GM13976 (cell line): ENCODE measurements at regions not wholly inside any gene's neighbourhood (a gene's known extent, or its start where the extent isn't known, plus 50 kb on each side); places are given as distances from the start of the nearest gene placed in this dataset.

Experiments used
- DNase-seq: peaks from one replicate; pipeline ENCODE4 v3.0.0; 2012; ENCODE audit warnings: low spot score
- in situ Hi-C: fragments of 300-500 bp; cut with MboI; formaldehyde crosslinking; loops from one replicate; pipeline ENCODE4 v1.12.0; 2022; ENCODE audit warnings: low sequenced_read_pairs, mixed read lengths, inconsistent platforms; ENCODE audit not compliant: unreplicated experiment
- TF ChIP-seq, protein P1 (sequence below): IDR thresholded peaks from 2 replicates; pipeline ENCODE4 v1.5.1; 2012; ENCODE audit warnings: borderline replicate concordance, mild to moderate bottlenecking; ENCODE audit not compliant: insufficient read depth; ENCODE audit errors: extremely low read depth, missing control alignments, control extremely low read depth

- DNase-seq, result no peak
- in situ Hi-C loops, result no loop called here
- TF ChIP-seq, protein P1, sequence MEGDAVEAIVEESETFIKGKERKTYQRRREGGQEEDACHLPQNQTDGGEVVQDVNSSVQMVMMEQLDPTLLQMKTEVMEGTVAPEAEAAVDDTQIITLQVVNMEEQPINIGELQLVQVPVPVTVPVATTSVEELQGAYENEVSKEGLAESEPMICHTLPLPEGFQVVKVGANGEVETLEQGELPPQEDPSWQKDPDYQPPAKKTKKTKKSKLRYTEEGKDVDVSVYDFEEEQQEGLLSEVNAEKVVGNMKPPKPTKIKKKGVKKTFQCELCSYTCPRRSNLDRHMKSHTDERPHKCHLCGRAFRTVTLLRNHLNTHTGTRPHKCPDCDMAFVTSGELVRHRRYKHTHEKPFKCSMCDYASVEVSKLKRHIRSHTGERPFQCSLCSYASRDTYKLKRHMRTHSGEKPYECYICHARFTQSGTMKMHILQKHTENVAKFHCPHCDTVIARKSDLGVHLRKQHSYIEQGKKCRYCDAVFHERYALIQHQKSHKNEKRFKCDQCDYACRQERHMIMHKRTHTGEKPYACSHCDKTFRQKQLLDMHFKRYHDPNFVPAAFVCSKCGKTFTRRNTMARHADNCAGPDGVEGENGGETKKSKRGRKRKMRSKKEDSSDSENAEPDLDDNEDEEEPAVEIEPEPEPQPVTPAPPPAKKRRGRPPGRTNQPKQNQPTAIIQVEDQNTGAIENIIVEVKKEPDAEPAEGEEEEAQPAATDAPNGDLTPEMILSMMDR, result no peak
Measured at GRCh38 chr14:22341049-22341448, 248.0 kb downstream of the DAD1 start.

DNA sequence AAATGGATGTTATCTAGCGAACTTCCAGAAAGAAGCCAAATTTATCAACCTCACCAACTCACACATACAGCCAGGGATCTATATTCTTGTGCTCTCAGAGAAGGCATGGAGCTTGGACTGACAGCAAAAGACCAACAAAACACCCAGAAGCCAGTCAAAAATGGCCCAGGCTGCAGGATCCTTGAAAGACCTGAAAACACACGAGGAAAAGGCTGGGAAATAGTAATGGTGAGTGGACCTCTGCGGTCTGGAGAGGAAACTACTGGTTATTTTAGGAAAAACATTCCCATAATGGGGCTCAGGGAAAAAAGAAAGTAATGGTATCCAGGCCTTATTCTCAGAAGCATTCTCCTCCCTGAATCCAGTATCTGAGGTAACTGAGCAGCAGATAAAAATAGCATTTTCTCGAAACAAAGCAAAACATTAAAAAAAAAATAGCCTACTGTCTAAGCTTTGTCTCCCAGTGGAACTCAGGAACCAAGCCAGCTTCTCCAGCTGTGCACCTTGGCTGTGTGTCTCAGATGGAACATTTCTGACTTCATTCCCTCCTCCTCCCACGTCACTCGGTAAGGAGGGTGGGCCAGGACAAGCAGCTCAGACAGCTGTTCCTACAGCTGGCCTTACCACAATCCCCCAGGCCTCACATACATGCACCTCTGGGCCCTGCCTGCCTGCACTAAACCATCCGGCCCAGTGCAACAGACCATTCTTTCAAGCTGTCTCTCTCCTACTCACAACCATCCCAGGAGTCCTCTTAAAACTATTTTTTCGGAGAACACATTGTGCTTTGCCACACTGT, 249.9 kb downstream of the DAD1 start:
- in situ Hi-C loops, result no loop called here
- TF ChIP-seq, protein P1, result no peak
- no peak for DNase-seq

DNA sequence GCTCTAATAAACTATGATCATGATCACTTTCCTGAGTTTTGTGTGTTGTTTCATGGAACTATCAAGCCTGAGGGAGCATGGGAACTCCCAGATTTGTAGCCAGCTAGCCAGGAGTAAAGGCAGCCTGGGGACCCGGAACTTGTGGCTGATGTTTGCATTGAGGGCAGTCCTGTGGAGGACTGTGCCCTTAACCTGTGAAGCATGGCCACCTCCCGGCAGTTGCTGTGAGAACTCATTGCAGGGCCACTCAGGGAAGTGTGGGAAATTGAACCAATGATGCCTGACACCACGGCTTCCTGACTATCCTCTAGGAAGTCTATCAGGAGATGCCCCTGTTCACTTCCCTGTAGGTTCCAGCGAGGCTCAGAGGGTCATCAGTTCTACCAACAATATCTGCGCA, 250.6 kb downstream of the DAD1 start:
- no peak for DNase-seq
- TF ChIP-seq, protein P1, result no peak
- in situ Hi-C loops, result no loop called here

GRCh38 chr14:22337938-22338337, 251.1 kb downstream of the DAD1 start:
- in situ Hi-C loops, result no loop called here
- TF ChIP-seq, protein P1, result no peak
- DNase-seq, result no peak

DNA sequence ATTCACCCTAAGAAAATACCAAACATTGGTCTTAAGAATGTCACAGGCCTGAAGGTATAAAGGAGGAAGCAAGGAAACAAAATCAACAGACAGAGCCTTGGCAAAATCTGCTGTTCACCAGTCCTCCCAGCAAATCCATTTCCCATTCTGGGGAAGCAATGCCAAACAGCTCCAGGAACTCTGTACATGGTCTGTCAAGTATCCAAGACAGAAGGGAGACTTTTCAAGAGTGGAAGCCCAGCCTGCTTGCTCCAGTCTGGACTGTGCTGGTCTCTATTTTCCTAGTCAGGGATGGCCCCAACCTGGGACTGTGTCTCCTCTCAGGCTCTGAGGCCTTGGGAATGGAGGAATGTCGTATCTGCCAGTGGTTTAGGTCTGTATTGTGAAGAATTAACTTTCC, 251.5 kb downstream of the DAD1 start:
- TF ChIP-seq, protein P1, result no peak
- in situ Hi-C loops, result no loop called here
- DNase-seq, result no peak

GRCh38 chr14:22336031-22336430, 253.0 kb downstream of the DAD1 start:
- in situ Hi-C loops, result no loop called here
- TF ChIP-seq, protein P1, result no peak
- DNase-seq, result no peak
